ENCODE measurements at regions not wholly inside any gene's neighbourhood (a gene's known extent, or its start where the extent isn't known, plus 50 kb on each side); places are given as distances from the start of the nearest gene placed in this dataset.

DNA sequence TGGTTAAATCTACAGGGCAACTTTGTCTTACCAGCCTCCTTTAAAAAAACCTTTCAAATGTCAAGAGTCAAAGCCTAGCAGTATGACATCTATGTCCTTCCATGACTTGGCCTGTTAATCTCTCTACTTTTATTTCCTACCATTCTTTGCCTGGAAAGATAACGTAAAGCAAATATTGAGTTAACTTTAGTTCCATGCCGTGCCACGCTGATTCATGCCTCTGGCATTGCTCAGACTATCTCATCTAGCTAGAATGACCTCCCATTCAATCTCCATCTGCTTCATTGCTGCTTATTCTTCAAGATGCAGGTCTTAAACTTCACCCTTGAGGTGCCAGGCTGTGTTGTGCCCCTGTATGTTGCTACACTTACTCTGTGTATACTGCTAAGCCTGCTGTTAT is 729.8 kb downstream of the EFNA5 start:
- H3K4me1 ChIP-seq (ENCODE audit: insufficient read depth, low read length, severe bottlenecking), result no peaks in the 10 kb centered on the region
- H3K36me3 ChIP-seq (ENCODE audit: insufficient read depth, low read length), result no peaks in the 10 kb centered on the region
- H3K27me3 ChIP-seq (ENCODE audit: insufficient read depth, low read length), result no peaks in the 10 kb centered on the region
- H3K4me2 ChIP-seq (ENCODE audit: low read length), result no peak overlapping the region
- no peak overlapping the region for H3K9ac ChIP-seq (ENCODE audit: low read length)
- no peaks in the 10 kb centered on the region for H4K20me1 ChIP-seq (ENCODE audit: insufficient read depth, low read length)
- no peak overlapping the region for H2AFZ ChIP-seq (ENCODE audit: low read length)
- no peaks in the 10 kb centered on the region for H3F3A ChIP-seq (ENCODE audit: insufficient read depth, low read length)
- H3K9me3 ChIP-seq (ENCODE audit: low read length), result no peaks in the 10 kb centered on the region
- H3K79me2 ChIP-seq (ENCODE audit: insufficient read depth, low read length), result no peaks in the 10 kb centered on the region
- H3K4me3 ChIP-seq (ENCODE audit: low read depth, low read length, poor library complexity, severe bottlenecking), result no peak overlapping the region
- TF ChIP-seq, protein P1, sequence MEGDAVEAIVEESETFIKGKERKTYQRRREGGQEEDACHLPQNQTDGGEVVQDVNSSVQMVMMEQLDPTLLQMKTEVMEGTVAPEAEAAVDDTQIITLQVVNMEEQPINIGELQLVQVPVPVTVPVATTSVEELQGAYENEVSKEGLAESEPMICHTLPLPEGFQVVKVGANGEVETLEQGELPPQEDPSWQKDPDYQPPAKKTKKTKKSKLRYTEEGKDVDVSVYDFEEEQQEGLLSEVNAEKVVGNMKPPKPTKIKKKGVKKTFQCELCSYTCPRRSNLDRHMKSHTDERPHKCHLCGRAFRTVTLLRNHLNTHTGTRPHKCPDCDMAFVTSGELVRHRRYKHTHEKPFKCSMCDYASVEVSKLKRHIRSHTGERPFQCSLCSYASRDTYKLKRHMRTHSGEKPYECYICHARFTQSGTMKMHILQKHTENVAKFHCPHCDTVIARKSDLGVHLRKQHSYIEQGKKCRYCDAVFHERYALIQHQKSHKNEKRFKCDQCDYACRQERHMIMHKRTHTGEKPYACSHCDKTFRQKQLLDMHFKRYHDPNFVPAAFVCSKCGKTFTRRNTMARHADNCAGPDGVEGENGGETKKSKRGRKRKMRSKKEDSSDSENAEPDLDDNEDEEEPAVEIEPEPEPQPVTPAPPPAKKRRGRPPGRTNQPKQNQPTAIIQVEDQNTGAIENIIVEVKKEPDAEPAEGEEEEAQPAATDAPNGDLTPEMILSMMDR (IDR thresholded peaks at IDR 0.05; ENCODE audit: low read length), result no peak
- TF ChIP-seq EZH2 (IDR thresholded peaks at IDR 0.05; ENCODE audit: borderline replicate concordance, low read length), result no peak
- H3K27ac ChIP-seq (ENCODE audit: low read depth, low read length, poor library complexity, severe bottlenecking), result no peak overlapping the region
- no peaks in the 10 kb centered on the region for H3K9me2 ChIP-seq (ENCODE audit: low read depth, low read length)

DNA sequence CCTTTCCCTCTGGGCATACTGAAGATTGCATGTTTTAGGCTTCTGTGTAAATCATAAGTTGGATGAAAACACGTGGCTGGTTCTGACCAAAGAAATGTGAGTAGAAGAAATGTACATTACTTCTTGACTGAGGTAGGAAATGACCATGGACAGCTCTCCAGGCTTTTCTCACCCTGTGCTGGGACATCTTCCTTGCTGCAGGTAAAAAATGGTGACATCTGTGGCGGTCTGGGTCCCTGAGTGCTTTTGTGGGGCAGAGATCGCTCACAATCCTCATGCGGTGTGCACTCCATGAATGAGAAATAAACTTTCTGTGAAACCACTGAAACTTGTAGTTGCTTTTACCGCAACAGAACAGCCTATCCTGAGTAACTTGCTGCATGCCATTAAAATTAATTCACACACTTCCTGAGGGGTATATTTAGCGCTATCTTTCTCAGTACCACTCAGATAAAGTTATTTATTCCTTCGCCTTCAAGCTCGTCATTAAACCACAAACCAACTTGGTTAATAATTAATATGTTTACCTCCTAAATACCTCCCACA is 730.4 kb downstream of the EFNA5 start:
- Histone ChIP-seq H3K4me3 (ENCODE audit: low read depth, low read length, poor library complexity, severe bottlenecking) (no peak overlapping the region), H3F3A (ENCODE audit: insufficient read depth, low read length) (no peaks in the 10 kb centered on the region), H3K36me3 (ENCODE audit: insufficient read depth, low read length) (no peaks in the 10 kb centered on the region), H4K20me1 (ENCODE audit: insufficient read depth, low read length) (no peaks in the 10 kb centered on the region), H2AFZ (ENCODE audit: low read length) (no peak overlapping the region), H3K4me1 (ENCODE audit: insufficient read depth, low read length, severe bottlenecking) (no peaks in the 10 kb centered on the region), H3K27ac (ENCODE audit: low read depth, low read length, poor library complexity, severe bottlenecking) (no peak overlapping the region), H3K27me3 (ENCODE audit: insufficient read depth, low read length) (no peaks in the 10 kb centered on the region), H3K9me2 (ENCODE audit: low read depth, low read length) (no peaks in the 10 kb centered on the region), H3K9me3 (ENCODE audit: low read length) (no peaks in the 10 kb centered on the region), H3K79me2 (ENCODE audit: insufficient read depth, low read length) (no peaks in the 10 kb centered on the region), H3K9ac (ENCODE audit: low read length) (no peak overlapping the region), H3K4me2 (ENCODE audit: low read length) (no peak overlapping the region)
- no peak for TF ChIP-seq EZH2 (IDR thresholded peaks at IDR 0.05; ENCODE audit: borderline replicate concordance, low read length)
- TF ChIP-seq, protein P1 (IDR thresholded peaks at IDR 0.05; ENCODE audit: low read length), result no peak

DNA sequence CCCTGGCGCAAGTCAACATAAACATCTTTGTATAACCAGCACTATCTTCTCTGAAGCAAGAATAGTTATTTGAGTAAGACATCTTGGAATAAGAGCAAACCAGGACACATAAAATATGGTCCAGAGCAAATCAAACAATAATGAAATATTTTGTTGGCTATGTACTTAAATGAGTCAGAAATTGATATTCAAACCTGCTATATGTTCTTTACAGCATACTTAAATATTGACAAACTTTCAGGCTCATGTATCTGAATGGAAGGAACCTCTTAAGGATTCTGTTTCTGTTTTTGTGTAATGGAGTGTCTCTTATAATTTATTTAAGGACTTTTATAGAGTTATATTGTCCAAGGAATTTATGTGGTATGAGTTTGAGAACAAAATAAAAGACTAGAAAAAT is 747.3 kb downstream of the EFNA5 start:
- no peak overlapping the region for H2AFZ ChIP-seq (ENCODE audit: low read length)
- H3K9me3 ChIP-seq (ENCODE audit: low read length), result no peaks in the 10 kb centered on the region
- H3K27me3 ChIP-seq (ENCODE audit: insufficient read depth, low read length), result no peaks in the 10 kb centered on the region
- H3K9ac ChIP-seq (ENCODE audit: low read length), result no peak overlapping the region
- H3F3A ChIP-seq (ENCODE audit: insufficient read depth, low read length), result no peaks in the 10 kb centered on the region
- no peak overlapping the region for H3K27ac ChIP-seq (ENCODE audit: low read depth, low read length, poor library complexity, severe bottlenecking)
- no peaks in the 10 kb centered on the region for H4K20me1 ChIP-seq (ENCODE audit: insufficient read depth, low read length)
- H3K79me2 ChIP-seq (ENCODE audit: insufficient read depth, low read length), result no peaks in the 10 kb centered on the region
- no peaks in the 10 kb centered on the region for H3K4me1 ChIP-seq (ENCODE audit: insufficient read depth, low read length, severe bottlenecking)
- H3K9me2 ChIP-seq (ENCODE audit: low read depth, low read length), result no peaks in the 10 kb centered on the region
- H3K4me3 ChIP-seq (ENCODE audit: low read depth, low read length, poor library complexity, severe bottlenecking), result no peak overlapping the region
- TF ChIP-seq, protein P1 (IDR thresholded peaks at IDR 0.05; ENCODE audit: low read length), result no peak
- no peak for TF ChIP-seq EZH2 (IDR thresholded peaks at IDR 0.05; ENCODE audit: borderline replicate concordance, low read length)
- H3K36me3 ChIP-seq (ENCODE audit: insufficient read depth, low read length), result no peaks in the 10 kb centered on the region
- no peak overlapping the region for H3K4me2 ChIP-seq (ENCODE audit: low read length)
